HG02798 (cell line): ENCODE measurements at regions not wholly inside any gene's neighbourhood (a gene's known extent, or its start where the extent isn't known, plus 50 kb on each side); places are given as distances from the start of the nearest gene placed in this dataset.

Experiments used
- ATAC-seq: cut with Tn5 transposase; IDR thresholded peaks from one replicate; pipeline ENCODE4 v1.9.1; 2021; ENCODE audit warnings: mild to moderate bottlenecking; ENCODE audit not compliant: unreplicated experiment, poor library complexity

- no peak for ATAC-seq
These were observed 231.0 kb downstream of the RBFOX3 start for GRCh38 chr17:79379700-79380445.

DNA sequence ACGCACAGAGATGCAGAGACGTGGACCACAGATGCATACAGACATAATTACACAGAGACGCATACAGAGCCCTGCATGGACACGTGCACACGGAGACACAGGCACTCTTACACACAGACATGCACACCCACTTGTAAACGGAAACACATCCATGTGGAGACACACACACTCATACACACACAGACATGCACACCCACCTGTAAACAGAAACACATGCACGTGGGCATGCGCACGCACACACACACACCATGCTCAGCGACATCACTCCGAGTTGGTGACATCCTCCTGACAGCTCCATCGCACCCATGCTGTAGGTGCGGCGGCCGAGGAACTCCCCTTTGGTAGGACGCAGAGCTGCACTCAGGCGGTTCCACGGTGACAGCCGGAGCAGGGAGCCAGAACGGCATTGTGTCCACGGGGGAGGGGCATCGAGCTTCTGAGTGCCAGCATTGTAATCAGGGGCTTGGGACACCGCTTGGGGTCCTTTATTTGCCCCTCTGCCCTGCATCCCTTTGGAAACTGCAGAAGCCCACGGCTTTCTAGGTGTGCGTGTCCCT, 233.5 kb downstream of the RBFOX3 start:
- no peak for ATAC-seq

DNA sequence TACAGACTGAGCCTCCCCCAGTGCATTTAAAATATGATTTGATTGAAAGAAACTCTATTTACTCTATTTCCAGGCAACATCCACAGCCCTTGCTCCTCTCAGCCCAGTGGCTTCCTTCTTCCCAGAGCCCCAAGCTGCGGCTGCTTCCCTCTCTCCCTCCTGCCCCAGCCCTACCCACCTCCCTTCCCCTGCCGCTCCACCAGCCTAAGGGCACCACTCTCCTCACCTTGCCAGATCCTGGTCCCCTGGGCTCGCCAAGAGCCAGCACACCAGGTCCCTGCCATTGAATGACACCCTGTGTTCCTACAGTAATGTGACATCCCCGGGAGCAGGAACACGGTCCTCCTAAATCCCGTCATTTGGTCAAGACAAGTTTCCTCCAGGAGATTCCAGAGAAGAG, 236.0 kb downstream of the RBFOX3 start:
- no peak for ATAC-seq

- no peak for ATAC-seq
These were observed 236.7 kb downstream of the RBFOX3 start for GRCh38 chr17:79374087-79374689.

DNA sequence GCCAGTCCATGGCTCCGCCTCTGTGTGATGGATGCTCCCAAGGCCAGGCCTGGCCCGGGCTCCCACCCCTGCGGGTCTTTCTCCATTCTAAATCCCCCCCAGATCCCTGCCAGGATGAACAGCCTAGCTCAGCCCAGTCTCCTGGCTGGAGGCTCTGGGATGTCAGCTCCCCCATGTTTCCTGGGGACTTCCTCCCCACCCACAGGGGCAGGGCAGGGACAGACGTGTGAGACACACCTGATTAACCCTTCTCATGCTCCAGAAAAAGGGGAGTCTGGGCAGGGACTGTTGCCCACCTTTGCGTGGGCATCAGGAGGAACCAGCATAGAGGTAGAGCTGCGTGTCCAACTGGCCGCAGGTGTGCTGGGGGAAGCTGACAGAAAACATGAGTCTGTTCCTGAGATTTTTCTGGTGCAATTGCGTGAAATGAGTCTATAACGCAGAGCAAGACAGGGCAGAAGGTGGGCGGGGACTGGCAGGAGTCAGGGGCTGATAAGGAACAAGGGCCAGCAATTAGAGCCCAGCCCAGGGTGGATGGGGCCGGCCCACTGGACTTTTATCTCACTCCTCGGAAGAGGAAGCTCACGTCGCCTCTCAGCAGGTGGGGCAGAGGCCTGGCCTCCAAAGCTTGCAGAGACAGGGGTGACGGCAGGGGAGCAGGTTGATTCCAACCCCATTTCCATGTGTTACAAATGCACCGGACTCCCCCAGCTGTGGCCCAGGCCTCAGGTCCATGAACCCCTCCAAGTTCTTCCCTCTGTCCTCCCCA, 238.2 kb downstream of the RBFOX3 start:
- no peak for ATAC-seq

DNA sequence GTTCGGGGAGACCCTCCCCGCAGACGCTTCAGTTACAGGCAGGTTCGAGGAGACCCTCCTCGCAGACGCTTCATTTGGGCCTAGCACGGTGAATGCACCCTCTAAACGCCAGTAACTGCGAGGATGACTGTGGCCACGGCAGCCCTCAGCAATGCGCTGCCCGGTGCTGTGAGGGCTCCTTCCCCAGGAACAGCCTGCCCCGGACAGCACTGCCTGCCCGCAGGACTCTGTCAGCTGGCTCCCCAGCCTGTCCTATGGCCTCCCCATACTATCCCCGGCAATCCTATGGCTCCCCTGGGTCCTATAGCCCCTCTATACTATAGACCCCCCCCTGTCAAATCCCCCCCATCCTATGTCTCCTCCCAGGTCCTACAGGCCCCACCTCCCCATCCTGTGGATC, 238.9 kb downstream of the RBFOX3 start:
- ATAC-seq = no peak

DNA sequence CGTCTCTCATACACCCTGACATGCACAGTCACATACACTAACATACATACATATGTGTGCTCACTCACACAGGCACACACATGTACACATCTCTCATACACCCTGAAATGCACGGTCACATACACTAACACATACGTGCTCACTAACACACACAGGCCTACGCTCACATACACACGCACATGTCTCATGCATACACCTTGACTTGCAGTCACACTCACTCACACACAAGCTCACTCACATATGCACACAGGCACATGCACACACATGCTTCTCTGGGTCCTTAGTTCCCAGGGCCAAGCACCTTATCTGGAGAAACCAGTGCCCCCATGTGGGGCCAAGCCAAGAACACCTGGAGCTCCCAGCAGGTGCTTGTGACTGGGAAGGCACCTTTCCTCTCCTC, 240.3 kb downstream of the RBFOX3 start:
- ATAC-seq = no peak

GRCh38 chr17:79370126-79370525, 240.7 kb downstream of the RBFOX3 start:
- ATAC-seq = no peak

DNA sequence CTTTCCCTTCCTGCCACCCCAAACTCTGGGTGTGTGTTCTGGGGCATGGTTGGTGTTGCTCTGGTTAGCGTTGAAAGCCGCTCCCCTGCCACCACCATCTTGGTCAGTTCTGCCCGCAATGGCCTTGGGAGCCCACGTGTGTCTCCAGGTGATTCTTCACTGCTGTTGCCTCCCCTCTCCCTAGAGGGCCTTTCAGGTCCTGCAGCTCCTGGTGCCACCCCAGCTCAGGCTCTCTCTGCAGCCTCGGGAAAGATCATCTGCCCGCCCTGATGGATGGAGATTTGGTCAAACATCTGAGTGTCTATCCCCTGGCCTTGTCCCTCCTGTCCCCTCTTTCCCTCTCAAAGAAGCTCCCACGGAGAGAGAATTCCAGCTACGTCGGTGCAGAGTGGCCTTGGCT, 241.3 kb downstream of the RBFOX3 start:
- ATAC-seq = no peak

DNA sequence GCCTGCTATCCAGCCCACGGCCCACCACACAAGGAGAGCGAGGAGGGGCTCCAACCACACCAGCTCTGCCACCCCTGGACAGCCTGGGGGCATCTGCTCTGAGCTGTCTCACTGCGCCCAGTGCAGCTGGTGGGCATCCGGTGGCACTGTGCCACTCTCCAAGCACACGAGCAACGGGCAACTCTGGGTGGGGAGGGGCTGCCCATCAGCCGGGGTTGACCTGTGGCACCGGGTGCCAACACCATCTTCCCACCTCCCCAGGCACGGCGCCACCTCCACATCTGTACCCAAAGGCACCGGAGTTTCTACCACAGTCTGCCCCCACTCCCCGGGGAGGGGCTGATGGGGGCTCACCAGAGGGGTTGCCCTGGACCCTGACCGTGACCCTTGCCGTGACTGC, 241.8 kb downstream of the RBFOX3 start:
- ATAC-seq = no peak

DNA sequence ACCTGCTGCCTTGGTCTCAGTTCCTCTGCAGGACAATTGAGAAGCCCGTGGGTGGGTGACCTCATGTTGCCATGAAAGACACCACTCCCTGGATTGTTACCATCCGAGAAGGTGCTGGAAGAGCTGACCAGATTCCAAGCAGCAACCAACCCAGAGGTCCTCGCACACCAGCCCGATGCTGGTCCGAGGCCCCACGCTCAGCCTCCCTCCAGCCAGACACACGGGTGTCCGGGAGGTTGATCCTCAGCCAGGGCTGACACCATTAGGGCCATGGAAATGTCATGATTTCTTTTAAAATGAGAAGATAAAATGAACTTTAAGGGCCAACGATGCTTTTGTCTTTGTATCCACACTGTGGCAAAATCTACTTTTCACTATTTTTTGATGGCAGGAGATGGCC, 242.3 kb downstream of the RBFOX3 start:
- no peak for ATAC-seq

DNA sequence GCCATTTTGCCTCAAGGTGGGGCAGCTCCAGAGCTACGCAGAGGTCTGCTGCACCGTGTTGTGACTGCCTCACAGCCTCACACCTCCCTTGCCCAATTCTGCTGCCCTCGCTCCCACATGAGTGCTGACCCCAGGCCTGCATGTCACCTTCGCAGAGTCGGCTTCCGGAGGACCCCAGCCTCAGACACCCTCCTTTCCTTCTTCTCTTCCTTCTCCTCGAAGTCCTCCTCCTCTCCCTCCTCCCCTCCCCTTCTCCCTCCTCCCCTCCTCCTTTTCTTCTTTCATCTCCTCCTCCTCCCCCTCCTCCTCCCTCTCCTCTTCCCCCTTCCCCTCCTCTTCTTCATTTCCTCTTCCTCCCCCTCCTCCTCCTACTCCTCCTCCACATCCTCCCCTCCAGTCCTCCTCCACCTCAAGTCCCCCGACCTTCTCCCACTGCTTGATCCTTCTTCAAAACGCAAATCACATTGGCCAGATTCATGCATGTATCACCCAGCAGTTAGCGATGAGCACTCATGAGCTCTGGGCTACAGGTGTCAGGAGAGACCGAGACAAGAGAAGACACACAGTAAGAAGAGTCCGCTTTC, 243.8 kb downstream of the RBFOX3 start:
- no peak for ATAC-seq

GRCh38 chr17:79365836-79366770, 244.7 kb downstream of the RBFOX3 start:
- no peak for ATAC-seq

- no peak for ATAC-seq
These were observed 245.5 kb downstream of the RBFOX3 start for GRCh38 chr17:79365351-79365750.

GRCh38 chr17:79364315-79365094, 246.3 kb downstream of the RBFOX3 start:
- ATAC-seq = no peak

GRCh38 chr17:79363552-79364275, 247.1 kb downstream of the RBFOX3 start:
- no peak for ATAC-seq

DNA sequence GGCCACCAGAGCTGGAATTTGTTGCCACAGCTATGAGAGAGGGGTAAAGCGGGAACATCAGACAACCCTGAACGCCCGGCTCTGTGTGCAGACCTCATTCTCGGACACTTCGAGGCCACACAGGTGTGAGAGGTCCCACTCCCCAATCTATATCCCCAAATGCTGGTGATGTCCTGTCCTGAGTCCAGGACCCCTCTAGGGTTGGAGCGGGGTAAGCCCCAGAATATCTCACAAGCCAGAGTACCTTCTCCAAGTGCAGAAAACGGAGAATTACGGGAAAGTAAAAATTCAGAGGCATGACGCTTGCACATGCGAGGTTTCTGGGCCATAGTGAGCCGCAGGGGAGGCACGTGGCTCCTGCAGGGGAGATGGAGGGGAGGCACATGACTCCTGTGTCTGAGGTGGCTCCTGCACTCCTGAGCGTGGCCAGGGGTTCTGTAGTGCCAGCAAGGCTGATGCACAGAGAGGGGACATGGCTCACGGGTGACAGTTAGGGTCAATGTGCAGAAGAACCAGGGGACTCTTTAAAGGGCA, 248.0 kb downstream of the RBFOX3 start:
- no peak for ATAC-seq
